ENCODE measurements at regions not wholly inside any gene's neighbourhood (a gene's known extent, or its start where the extent isn't known, plus 50 kb on each side); places are given as distances from the start of the nearest gene placed in this dataset.

GRCh38 chr10:129029051-129029450 lies 438.0 kb upstream of the MGMT start:
- no peaks in the 10 kb centered on the region for H3K36me3 ChIP-seq
- H3K4me1 ChIP-seq, result peaks cover 22% of the 10 kb centered on the region
- no peak overlapping the region for H3K4me3 ChIP-seq
- TF ChIP-seq Cebpa-rat (IDR thresholded peaks at IDR 0.05), result no peak
- H3K9ac ChIP-seq, result no peak overlapping the region
- no peaks in the 10 kb centered on the region for H3K27me3 ChIP-seq
- no peaks in the 10 kb centered on the region for H4K20me1 ChIP-seq
- no peak overlapping the region for H3K4me2 ChIP-seq
- H3K27ac ChIP-seq, result no peak overlapping the region
- H3K9me3 ChIP-seq, result no peaks in the 10 kb centered on the region

DNA sequence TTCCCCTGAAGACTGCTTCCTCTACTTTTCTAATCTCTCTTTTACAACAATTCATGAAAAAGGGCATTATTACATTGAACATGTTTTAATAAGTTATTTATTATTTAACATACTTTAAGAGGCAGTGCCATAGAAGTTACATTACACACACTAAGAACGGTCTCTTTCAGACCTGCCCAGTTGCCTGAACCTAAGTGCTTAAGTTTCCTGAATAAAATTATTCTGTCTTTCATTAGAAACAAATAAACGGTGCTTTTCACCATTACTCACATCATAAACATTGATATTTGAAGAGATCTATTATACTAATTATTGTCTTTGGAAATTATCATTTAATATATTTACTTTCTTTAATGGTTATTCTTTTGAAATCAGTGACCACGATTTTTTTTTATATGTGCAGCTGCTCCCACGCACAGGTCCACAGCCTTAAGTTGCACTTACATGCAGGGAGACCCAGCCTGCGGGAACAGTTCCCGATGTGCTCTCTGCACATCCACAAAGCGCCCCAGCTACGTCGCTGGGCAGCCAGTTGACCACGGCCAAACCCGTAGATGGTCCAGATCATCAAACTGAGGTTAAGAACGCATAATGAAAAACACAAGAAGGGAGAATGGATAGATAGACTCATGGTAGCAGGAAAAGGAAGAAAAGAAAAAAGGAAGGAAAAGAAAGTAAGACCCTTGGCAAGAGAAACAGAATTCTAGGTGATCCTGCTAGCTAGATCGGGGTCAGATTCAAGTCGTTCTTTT lies 437.0 kb upstream of the MGMT start:
- Histone ChIP-seq H3K4me3 (no peak overlapping the region), H3K9me3 (no peaks in the 10 kb centered on the region), H3K9ac (no peak overlapping the region), H3K4me1 (peaks cover 32% of the 10 kb centered on the region), H3K4me2 (no peak overlapping the region), H3K27me3 (no peaks in the 10 kb centered on the region), H3K36me3 (no peaks in the 10 kb centered on the region), H3K27ac (no peak overlapping the region), H4K20me1 (no peaks in the 10 kb centered on the region)
- TF ChIP-seq Cebpa-rat (IDR thresholded peaks at IDR 0.05), result no peak

GRCh38 chr10:129030603-129030895 lies 436.5 kb upstream of the MGMT start:
- Histone ChIP-seq H3K27me3 (no peaks in the 10 kb centered on the region), H4K20me1 (no peaks in the 10 kb centered on the region), H3K36me3 (no peaks in the 10 kb centered on the region), H3K4me1 (peaks cover 37% of the 10 kb centered on the region), H3K4me2 (no peak overlapping the region), H3K9me3 (no peaks in the 10 kb centered on the region), H3K9ac (no peak overlapping the region), H3K4me3 (no peak overlapping the region), H3K27ac (no peak overlapping the region)
- no peak for TF ChIP-seq Cebpa-rat (IDR thresholded peaks at IDR 0.05)

GRCh38 chr10:129030996-129031843 lies 435.8 kb upstream of the MGMT start:
- TF ChIP-seq Cebpa-rat (IDR thresholded peaks at IDR 0.05), result no peak
- no peaks in the 10 kb centered on the region for H3K36me3 ChIP-seq
- H3K9me3 ChIP-seq, result no peaks in the 10 kb centered on the region
- no peaks in the 10 kb centered on the region for H3K27me3 ChIP-seq
- peaks cover 43% of the 10 kb centered on the region for H3K4me1 ChIP-seq
- no peaks in the 10 kb centered on the region for H4K20me1 ChIP-seq
- no peak overlapping the region for H3K9ac ChIP-seq
- peak overlapping the region; percentile 47 for H3K4me2 ChIP-seq
- no peak overlapping the region for H3K27ac ChIP-seq
- no peak overlapping the region for H3K4me3 ChIP-seq

- peaks cover 49% of the 10 kb centered on the region for H3K4me1 ChIP-seq
- H3K27me3 ChIP-seq, result no peaks in the 10 kb centered on the region
- H3K36me3 ChIP-seq, result no peaks in the 10 kb centered on the region
- no peaks in the 10 kb centered on the region for H3K9me3 ChIP-seq
- peak overlapping the region; percentile 47 for H3K4me2 ChIP-seq
- no peak overlapping the region for H3K9ac ChIP-seq
- H3K4me3 ChIP-seq, result no peak overlapping the region
- H3K27ac ChIP-seq, result no peak overlapping the region
- TF ChIP-seq Cebpa-rat (IDR thresholded peaks at IDR 0.05), result no peak
- H4K20me1 ChIP-seq, result no peaks in the 10 kb centered on the region
Observed at GRCh38 chr10:129031844-129032150, 435.2 kb upstream of the MGMT start.

- Histone ChIP-seq H3K36me3 (no peaks in the 10 kb centered on the region), H4K20me1 (no peaks in the 10 kb centered on the region), H3K9ac (no peak overlapping the region), H3K4me1 (peaks cover 58% of the 10 kb centered on the region), H3K27me3 (no peaks in the 10 kb centered on the region), H3K4me3 (no peak overlapping the region), H3K9me3 (no peaks in the 10 kb centered on the region), H3K27ac (no peak overlapping the region), H3K4me2 (peak overlapping the region; percentile 47)
- TF ChIP-seq Cebpa-rat (IDR thresholded peaks at IDR 0.05), result no peak
Observed at GRCh38 chr10:129032372-129033313, 434.4 kb upstream of the MGMT start.

- no peaks in the 10 kb centered on the region for H4K20me1 ChIP-seq
- no peak overlapping the region for H3K27ac ChIP-seq
- H3K27me3 ChIP-seq, result no peaks in the 10 kb centered on the region
- no peak overlapping the region for H3K9ac ChIP-seq
- no peaks in the 10 kb centered on the region for H3K9me3 ChIP-seq
- no peak overlapping the region for H3K4me3 ChIP-seq
- H3K36me3 ChIP-seq, result no peaks in the 10 kb centered on the region
- no peak for TF ChIP-seq Cebpa-rat (IDR thresholded peaks at IDR 0.05)
- peaks cover 65% of the 10 kb centered on the region for H3K4me1 ChIP-seq
- peak overlapping the region; percentile 96 for H3K4me2 ChIP-seq
Observed at GRCh38 chr10:129033340-129033739, 433.7 kb upstream of the MGMT start.

- Histone ChIP-seq H3K4me3 (no peak overlapping the region), H3K27me3 (no peaks in the 10 kb centered on the region), H3K4me1 (peaks cover 70% of the 10 kb centered on the region), H3K36me3 (no peaks in the 10 kb centered on the region), H3K9ac (no peak overlapping the region), H3K9me3 (no peaks in the 10 kb centered on the region), H3K27ac (no peak overlapping the region), H4K20me1 (no peaks in the 10 kb centered on the region), H3K4me2 (peak overlapping the region; percentile 96)
- TF ChIP-seq Cebpa-rat (IDR thresholded peaks at IDR 0.05), result no peak
Observed at GRCh38 chr10:129033790-129034272, 433.2 kb upstream of the MGMT start.

GRCh38 chr10:129035052-129035827 lies 431.8 kb upstream of the MGMT start:
- no peaks in the 10 kb centered on the region for H4K20me1 ChIP-seq
- peak overlapping the region; percentile 50 for H3K4me3 ChIP-seq
- peaks cover 84% of the 10 kb centered on the region for H3K4me1 ChIP-seq
- peak overlapping the region; percentile 47; the same call in 1 of the 2 replicates for H3K9ac ChIP-seq
- H3K36me3 ChIP-seq, result no peaks in the 10 kb centered on the region
- H3K27me3 ChIP-seq, result no peaks in the 10 kb centered on the region
- peak overlapping the region; percentile 96 for H3K4me2 ChIP-seq
- no peaks in the 10 kb centered on the region for H3K9me3 ChIP-seq
- no peak for TF ChIP-seq Cebpa-rat (IDR thresholded peaks at IDR 0.05)
- peak overlapping the region; percentile 62 for H3K27ac ChIP-seq
